ENCODE measurements at regions not wholly inside any gene's neighbourhood (a gene's known extent, or its start where the extent isn't known, plus 50 kb on each side); places are given as distances from the start of the nearest gene placed in this dataset.

- H3K9ac ChIP-seq (ENCODE audit: control insufficient read depth, extremely low read depth, insufficient read depth, low read length) = no peak overlapping the region
- dilution Hi-C loops (cut with MboI; ENCODE audit: extremely low pct_ligation_motif_present, low sequenced_read_pairs) = no loop called here
Observed at GRCh38 chr3:144497452-144497851, 525.8 kb downstream of the DIPK2A start.

DNA sequence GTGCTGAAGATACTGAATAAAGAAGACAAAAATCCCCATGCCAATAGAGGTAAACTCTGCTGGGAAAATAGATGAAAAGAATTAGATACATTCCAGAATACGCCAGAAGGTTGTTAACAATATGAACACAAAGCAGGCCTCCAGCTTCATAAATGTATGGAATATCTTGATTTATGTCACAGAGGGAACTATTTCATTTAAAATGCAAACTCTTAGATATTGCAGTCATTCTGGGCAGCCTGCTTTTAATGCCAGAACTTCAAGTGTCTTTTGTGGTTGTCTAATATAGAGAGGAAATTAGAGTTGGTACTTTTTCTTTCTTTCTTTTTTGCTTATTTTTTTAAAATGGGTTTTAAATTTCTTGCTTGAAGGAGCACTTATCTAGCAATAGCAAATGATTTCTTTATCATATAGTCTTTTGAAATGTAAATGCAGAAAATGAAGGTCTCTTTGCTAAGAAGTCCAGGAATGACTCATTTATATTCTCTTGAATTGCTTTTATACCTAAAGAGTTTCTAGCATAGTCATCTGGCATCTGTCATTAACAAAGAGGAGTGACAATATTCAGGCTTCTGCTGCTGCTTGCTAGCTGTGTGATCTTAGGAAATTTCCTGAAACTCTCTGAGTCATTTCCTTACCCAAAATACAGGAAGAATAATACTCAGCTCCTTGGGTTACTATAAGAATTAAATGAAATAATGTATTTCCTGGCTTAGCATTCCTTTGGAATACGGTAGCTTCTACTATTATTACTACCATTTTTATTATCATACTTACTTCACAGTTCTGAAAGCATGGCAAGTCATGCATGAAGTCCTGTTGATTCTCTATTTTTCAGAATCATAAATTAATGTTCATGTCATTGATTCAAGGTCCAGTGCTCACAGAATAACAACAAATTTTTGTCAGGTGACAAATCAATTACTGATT, 527.6 kb downstream of the DIPK2A start:
- no peak overlapping the region for H3K27ac ChIP-seq (ENCODE audit: control insufficient read depth, insufficient read depth, low read length)
- no peaks in the 10 kb centered on the region for H3K36me3 ChIP-seq (ENCODE audit: control insufficient read depth in 2 of 2, extremely low read depth in 1 of 2, insufficient read depth in 2 of 2, low read length in 2 of 2)
- no peaks in the 10 kb centered on the region for H3K4me1 ChIP-seq (ENCODE audit: control insufficient read depth, extremely low read depth, insufficient read depth, low read length)
- H3K4me2 ChIP-seq (ENCODE audit: control insufficient read depth, extremely low read depth, insufficient read depth, low read depth, low read length) = no peak overlapping the region
- no peak overlapping the region for H2AFZ ChIP-seq (ENCODE audit: control insufficient read depth, low read length)
- H3K9me1 ChIP-seq (ENCODE audit: control insufficient read depth, extremely low read depth, insufficient read depth, low read length) = no peaks in the 10 kb centered on the region
- H3K4me3 ChIP-seq (ENCODE audit: control insufficient read depth in 2 of 3, extremely low read depth in 1 of 3, insufficient read depth in 2 of 3, low read depth in 1 of 3, low read length in 3 of 3) = no peak overlapping the region
- no peak for FAIRE-seq
- H3K79me2 ChIP-seq (ENCODE audit: control insufficient read depth, insufficient read depth, low read length) = no peaks in the 10 kb centered on the region
- H3K9me3 ChIP-seq (ENCODE audit: control insufficient read depth, low read depth, low read length) = no peaks in the 10 kb centered on the region
- no peaks in the 10 kb centered on the region for H4K20me1 ChIP-seq (ENCODE audit: control insufficient read depth, extremely low read depth, insufficient read depth, low read length)
- dilution Hi-C loops (cut with MboI; ENCODE audit: extremely low pct_ligation_motif_present, low sequenced_read_pairs) = no loop called here
- no peak for DNase-seq (ENCODE audit: low read depth, low spot score)
- no peaks in the 10 kb centered on the region for H3K27me3 ChIP-seq (ENCODE audit: control insufficient read depth, extremely low read depth, insufficient read depth, low read length)
- TF ChIP-seq, protein P1, sequence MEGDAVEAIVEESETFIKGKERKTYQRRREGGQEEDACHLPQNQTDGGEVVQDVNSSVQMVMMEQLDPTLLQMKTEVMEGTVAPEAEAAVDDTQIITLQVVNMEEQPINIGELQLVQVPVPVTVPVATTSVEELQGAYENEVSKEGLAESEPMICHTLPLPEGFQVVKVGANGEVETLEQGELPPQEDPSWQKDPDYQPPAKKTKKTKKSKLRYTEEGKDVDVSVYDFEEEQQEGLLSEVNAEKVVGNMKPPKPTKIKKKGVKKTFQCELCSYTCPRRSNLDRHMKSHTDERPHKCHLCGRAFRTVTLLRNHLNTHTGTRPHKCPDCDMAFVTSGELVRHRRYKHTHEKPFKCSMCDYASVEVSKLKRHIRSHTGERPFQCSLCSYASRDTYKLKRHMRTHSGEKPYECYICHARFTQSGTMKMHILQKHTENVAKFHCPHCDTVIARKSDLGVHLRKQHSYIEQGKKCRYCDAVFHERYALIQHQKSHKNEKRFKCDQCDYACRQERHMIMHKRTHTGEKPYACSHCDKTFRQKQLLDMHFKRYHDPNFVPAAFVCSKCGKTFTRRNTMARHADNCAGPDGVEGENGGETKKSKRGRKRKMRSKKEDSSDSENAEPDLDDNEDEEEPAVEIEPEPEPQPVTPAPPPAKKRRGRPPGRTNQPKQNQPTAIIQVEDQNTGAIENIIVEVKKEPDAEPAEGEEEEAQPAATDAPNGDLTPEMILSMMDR (optimal IDR thresholded peaks at IDR 0.05 in 1 of 3, IDR thresholded peaks at IDR 0.05 in 1 of 3, conservative IDR thresholded peaks at IDR 0.05 in 1 of 3; ENCODE audit: extremely low read depth in 1 of 3, insufficient read depth in 2 of 3, low read length in 3 of 3) = no peak
- no peak for TF ChIP-seq EZH2 (IDR thresholded peaks at IDR 0.05; ENCODE audit: low read length)
- H3K9ac ChIP-seq (ENCODE audit: control insufficient read depth, extremely low read depth, insufficient read depth, low read length) = no peak overlapping the region

More at GRCh38 chr3:144497452-144497851, 525.8 kb downstream of the DIPK2A start:
- H3K4me3 ChIP-seq (ENCODE audit: control insufficient read depth in 2 of 3, extremely low read depth in 1 of 3, insufficient read depth in 2 of 3, low read depth in 1 of 3, low read length in 3 of 3) = no peak overlapping the region
- H3K9me1 ChIP-seq (ENCODE audit: control insufficient read depth, extremely low read depth, insufficient read depth, low read length) = no peaks in the 10 kb centered on the region
- no peaks in the 10 kb centered on the region for H3K79me2 ChIP-seq (ENCODE audit: control insufficient read depth, insufficient read depth, low read length)
- H4K20me1 ChIP-seq (ENCODE audit: control insufficient read depth, extremely low read depth, insufficient read depth, low read length) = no peaks in the 10 kb centered on the region
- H2AFZ ChIP-seq (ENCODE audit: control insufficient read depth, low read length) = no peak overlapping the region
- no peaks in the 10 kb centered on the region for H3K27me3 ChIP-seq (ENCODE audit: control insufficient read depth, extremely low read depth, insufficient read depth, low read length)
- no peak overlapping the region for H3K27ac ChIP-seq (ENCODE audit: control insufficient read depth, insufficient read depth, low read length)
- no peak for TF ChIP-seq EZH2 (IDR thresholded peaks at IDR 0.05; ENCODE audit: low read length)
- TF ChIP-seq, protein P1 (optimal IDR thresholded peaks at IDR 0.05 in 1 of 3, IDR thresholded peaks at IDR 0.05 in 1 of 3, conservative IDR thresholded peaks at IDR 0.05 in 1 of 3; ENCODE audit: extremely low read depth in 1 of 3, insufficient read depth in 2 of 3, low read length in 3 of 3) = no peak
- H3K4me2 ChIP-seq (ENCODE audit: control insufficient read depth, extremely low read depth, insufficient read depth, low read depth, low read length) = no peak overlapping the region
- H3K4me1 ChIP-seq (ENCODE audit: control insufficient read depth, extremely low read depth, insufficient read depth, low read length) = no peaks in the 10 kb centered on the region
- H3K9me3 ChIP-seq (ENCODE audit: control insufficient read depth, low read depth, low read length) = no peaks in the 10 kb centered on the region
- FAIRE-seq (no peak), DNase-seq (ENCODE audit: low read depth, low spot score) (no peak)
- no peaks in the 10 kb centered on the region for H3K36me3 ChIP-seq (ENCODE audit: control insufficient read depth in 2 of 2, extremely low read depth in 1 of 2, insufficient read depth in 2 of 2, low read length in 2 of 2)
